ENCODE measurements at regions not wholly inside any gene's neighbourhood (a gene's known extent, or its start where the extent isn't known, plus 50 kb on each side); places are given as distances from the start of the nearest gene placed in this dataset.

DNA sequence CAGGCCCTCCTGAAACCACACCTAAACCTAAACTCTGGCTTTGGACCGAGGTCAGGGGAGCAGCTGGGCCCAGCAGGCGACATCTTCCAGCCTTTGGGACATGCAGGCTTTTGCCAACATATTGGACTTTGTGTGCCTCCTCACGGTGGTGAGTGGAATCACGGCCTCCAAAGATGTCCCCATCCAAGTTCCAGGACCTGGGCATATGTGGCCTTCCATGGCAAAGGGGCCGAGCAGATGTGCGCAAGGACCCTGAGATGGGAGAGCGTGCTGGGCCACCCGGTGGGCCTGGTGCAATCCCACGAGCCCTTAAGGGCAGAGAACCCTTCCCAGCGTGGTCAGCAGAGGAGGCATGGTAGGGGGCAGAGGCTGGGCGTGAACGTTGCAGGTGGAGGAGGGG lies 160.8 kb upstream of the C1orf174 start:
- no peak for DNase-seq (ENCODE audit: low read depth)
- no peak overlapping the region for H3K4me3 ChIP-seq (ENCODE audit: control insufficient read depth, low read depth, low read length)
- TF ChIP-seq, protein P1, sequence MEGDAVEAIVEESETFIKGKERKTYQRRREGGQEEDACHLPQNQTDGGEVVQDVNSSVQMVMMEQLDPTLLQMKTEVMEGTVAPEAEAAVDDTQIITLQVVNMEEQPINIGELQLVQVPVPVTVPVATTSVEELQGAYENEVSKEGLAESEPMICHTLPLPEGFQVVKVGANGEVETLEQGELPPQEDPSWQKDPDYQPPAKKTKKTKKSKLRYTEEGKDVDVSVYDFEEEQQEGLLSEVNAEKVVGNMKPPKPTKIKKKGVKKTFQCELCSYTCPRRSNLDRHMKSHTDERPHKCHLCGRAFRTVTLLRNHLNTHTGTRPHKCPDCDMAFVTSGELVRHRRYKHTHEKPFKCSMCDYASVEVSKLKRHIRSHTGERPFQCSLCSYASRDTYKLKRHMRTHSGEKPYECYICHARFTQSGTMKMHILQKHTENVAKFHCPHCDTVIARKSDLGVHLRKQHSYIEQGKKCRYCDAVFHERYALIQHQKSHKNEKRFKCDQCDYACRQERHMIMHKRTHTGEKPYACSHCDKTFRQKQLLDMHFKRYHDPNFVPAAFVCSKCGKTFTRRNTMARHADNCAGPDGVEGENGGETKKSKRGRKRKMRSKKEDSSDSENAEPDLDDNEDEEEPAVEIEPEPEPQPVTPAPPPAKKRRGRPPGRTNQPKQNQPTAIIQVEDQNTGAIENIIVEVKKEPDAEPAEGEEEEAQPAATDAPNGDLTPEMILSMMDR (conservative IDR thresholded peaks at IDR 0.05; ENCODE audit: control insufficient read depth, insufficient read depth, low read depth, low read length) = no peak

DNA sequence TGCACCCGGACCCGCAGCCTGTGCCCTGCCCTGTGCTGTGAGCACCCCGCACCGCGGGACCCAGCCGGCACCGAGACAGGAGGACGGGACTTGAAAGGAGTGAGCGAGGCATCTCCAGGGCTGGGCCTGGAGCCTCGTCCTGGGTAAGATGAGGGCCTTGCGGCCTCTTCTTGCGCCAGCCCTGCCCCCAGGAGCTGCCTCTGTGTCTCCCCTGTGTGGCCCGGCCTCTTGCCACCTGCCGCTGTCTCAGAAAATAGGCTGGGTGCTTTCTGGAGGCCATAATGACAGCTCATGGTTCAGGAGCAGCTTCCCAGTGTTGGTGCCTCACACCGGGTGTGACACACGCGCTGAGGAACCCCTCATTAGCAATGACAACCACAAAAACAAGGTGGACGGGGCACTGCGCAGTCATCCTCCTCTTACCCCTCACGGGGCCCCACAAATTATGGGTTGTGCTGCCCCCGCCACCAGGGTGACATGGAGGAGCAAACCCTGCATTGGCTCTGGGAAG lies 161.5 kb upstream of the C1orf174 start:
- TF ChIP-seq, protein P1 (conservative IDR thresholded peaks at IDR 0.05; ENCODE audit: control insufficient read depth, insufficient read depth, low read depth, low read length) = no peak
- no peak overlapping the region for H3K4me3 ChIP-seq (ENCODE audit: control insufficient read depth, low read depth, low read length)
- no peak for DNase-seq (ENCODE audit: low read depth)

DNA sequence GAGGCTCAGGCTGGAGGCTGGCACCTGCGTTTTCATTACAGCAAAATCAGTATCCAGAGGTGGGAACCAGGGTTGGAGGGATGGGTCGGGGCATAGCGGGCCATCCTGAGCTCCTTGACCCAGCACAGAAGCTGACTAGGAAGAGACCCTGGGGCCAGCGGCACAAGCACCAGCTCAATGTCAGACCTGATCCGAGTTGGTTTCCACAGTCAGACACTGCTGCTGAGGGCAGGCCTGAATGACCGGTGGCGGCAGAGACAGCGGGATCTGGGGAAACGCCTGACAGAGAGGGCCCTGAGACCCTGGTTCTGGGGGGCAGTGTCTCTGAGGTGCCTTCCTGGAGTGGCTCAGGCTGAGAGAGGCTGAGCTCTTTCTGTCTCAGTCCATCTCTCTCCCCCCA lies 162.0 kb upstream of the C1orf174 start:
- TF ChIP-seq, protein P1 (conservative IDR thresholded peaks at IDR 0.05; ENCODE audit: control insufficient read depth, insufficient read depth, low read depth, low read length) = no peak
- no peak for DNase-seq (ENCODE audit: low read depth)
- no peak overlapping the region for H3K4me3 ChIP-seq (ENCODE audit: control insufficient read depth, low read depth, low read length)

DNA sequence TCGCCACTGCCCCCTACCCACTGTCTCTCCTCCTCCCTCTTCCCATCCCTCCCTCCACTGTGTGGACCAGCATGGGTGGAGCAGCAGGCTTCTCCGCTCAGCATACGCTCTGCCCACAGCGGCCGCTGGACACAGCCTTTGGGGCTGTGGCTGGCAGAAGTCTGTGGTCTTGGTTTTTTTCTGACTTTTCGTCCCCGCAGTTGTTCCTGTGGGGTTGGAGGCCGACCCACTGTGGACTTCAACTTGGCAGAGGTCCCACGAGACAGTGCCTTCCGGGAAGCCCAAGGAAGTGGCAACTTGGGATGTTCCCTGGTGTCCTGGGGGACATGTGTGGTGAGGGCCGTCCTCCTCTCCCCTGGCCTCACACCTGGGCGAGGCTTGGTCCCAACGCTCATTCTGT lies 162.5 kb upstream of the C1orf174 start:
- TF ChIP-seq, protein P1 (conservative IDR thresholded peaks at IDR 0.05; ENCODE audit: control insufficient read depth, insufficient read depth, low read depth, low read length) = no peak
- no peak overlapping the region for H3K4me3 ChIP-seq (ENCODE audit: control insufficient read depth, low read depth, low read length)
- DNase-seq (ENCODE audit: low read depth) = no peak

DNA sequence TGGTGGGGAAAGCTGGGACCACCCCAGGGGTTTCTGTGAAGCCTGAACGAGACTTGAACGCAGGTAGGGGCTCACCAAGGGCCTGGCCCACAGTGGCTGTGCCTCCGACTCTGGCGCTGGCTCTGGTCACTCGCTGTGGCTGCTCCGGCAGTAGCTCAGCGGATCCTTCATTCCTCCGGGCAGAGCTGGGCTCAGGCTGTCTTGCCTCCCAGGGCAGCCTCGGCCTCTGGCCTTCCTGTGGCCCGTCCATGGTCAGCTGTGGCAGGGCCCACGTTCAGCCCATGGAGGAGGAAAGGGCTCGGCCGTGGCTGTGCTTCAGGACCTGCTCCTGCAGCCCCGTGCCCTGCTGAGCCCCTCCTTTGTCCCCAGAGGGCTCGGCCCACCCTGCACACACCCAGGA lies 162.9 kb upstream of the C1orf174 start:
- H3K4me3 ChIP-seq (ENCODE audit: control insufficient read depth, low read depth, low read length) = no peak overlapping the region
- TF ChIP-seq, protein P1 (conservative IDR thresholded peaks at IDR 0.05; ENCODE audit: control insufficient read depth, insufficient read depth, low read depth, low read length) = no peak
- no peak for DNase-seq (ENCODE audit: low read depth)

DNA sequence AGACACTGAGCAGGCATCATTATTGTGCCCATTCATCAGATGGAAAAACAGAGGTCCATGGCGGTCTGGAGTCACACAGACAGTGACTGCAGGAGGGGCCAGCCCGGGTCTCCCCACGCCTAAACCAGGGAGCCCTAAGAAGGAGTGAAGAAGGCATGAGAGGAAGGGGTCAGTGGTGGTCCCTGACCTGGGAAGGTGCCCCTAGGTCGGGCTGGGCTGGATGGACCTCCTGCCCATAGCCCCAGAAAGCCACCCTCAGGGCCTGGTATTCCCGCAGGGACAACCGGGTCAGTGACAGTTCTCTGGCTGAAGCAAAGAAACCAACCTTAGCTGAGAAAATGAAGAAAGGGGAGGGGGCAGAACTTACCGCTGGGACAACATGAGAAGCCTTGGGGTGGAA lies 163.4 kb upstream of the C1orf174 start:
- TF ChIP-seq, protein P1 (conservative IDR thresholded peaks at IDR 0.05; ENCODE audit: control insufficient read depth, insufficient read depth, low read depth, low read length) = no peak
- DNase-seq (ENCODE audit: low read depth) = no peak
- no peak overlapping the region for H3K4me3 ChIP-seq (ENCODE audit: control insufficient read depth, low read depth, low read length)
